Natural killer cell (primary cell): ENCODE measurements at regions not wholly inside any gene's neighbourhood (a gene's known extent, or its start where the extent isn't known, plus 50 kb on each side); places are given as distances from the start of the nearest gene placed in this dataset.

Experiments
- ATAC-seq, 3 donors: fragments of 150-1000 bp in 2 of 3; fragments of 200-7000 bp in 1 of 3; cut with Tn5 transposase; 1 replicate in 1 of 3; 2 replicates in 2 of 3; pipeline ENCODE4 v1.10.0; 2021; ENCODE audit warnings: mild to moderate bottlenecking in 2 of 3, moderate library complexity in 2 of 3
- DNase-seq, 2 donors: peaks; one replicate each; pipeline versions ENCODE4 v3.0.0 to v3.0.0-alpha.2; 2013 to 2021; ENCODE audit warnings: mixed read lengths in 1 of 2
- H3K27ac ChIP-seq: one replicate; pipeline ENCODE4 v1.5.1; 2013; ENCODE audit warnings: mild to moderate bottlenecking, low read length
- H3K27me3 ChIP-seq: one replicate; pipeline ENCODE4 v1.6.1; 2013; ENCODE audit warnings: low read length; ENCODE audit not compliant: control insufficient read depth, insufficient read depth
- H3K36me3 ChIP-seq: one replicate; pipeline ENCODE4 v1.6.1; 2013; ENCODE audit warnings: low read length; ENCODE audit not compliant: control insufficient read depth, insufficient read depth
- H3K4me1 ChIP-seq: one replicate; pipeline ENCODE4 v1.6.1; 2013; ENCODE audit warnings: low read length; ENCODE audit not compliant: control insufficient read depth, insufficient read depth
- H3K4me3 ChIP-seq: one replicate; pipeline ENCODE4 v1.5.1; 2013; ENCODE audit warnings: low read length
- H3K9me3 ChIP-seq: one replicate; pipeline ENCODE4 v1.6.1; 2013; ENCODE audit warnings: low read length; ENCODE audit not compliant: control insufficient read depth, insufficient read depth
- H3K27ac Mint-ChIP-seq, 2 donors: one replicate each; pipeline ENCODE4 v1.8.0; 2022; ENCODE audit warnings: mild to moderate bottlenecking in 2 of 2, mixed read lengths in 2 of 2, moderate library complexity in 1 of 2
- H3K27me3 Mint-ChIP-seq, 2 donors: one replicate each; pipeline ENCODE4 v1.8.0; 2022; ENCODE audit warnings: low read depth in 2 of 2, mixed read lengths in 2 of 2
- H3K36me3 Mint-ChIP-seq: one replicate; pipeline ENCODE4 v1.8.0; 2022; ENCODE audit warnings: mixed read lengths
- H3K4me1 Mint-ChIP-seq, 2 donors: one replicate each; pipeline ENCODE4 v1.8.0; 2022; ENCODE audit warnings: mixed read lengths in 2 of 2
- H3K4me3 Mint-ChIP-seq: one replicate; pipeline ENCODE4 v1.8.0; 2022; ENCODE audit warnings: mild to moderate bottlenecking, moderate library complexity, mixed read lengths
- H3K9me3 Mint-ChIP-seq, 2 donors: one replicate each; pipeline ENCODE4 v1.8.0; 2022; ENCODE audit warnings: mixed read lengths in 2 of 2
- WGBS: methylation state at CpG from one replicate; pipeline ENCODE4 v1.1.7; 2013; ENCODE audit warnings: missing lambda C conversion rate; ENCODE audit not compliant: insufficient coverage; 5-methylcytosine and 5-hydroxymethylcytosine counted together
- intact Hi-C: fragments of 100-400 bp; cut with micrococcal nuclease; formaldehyde crosslinking; loops from one replicate; pipeline ENCODE4 v1.14.2; 2022
- TF ChIP-seq, protein P1 (sequence below): fragments of 200-600 bp; IDR thresholded peaks from one replicate; pipeline ENCODE4 v1.8.0; 2022; ENCODE audit warnings: antibody characterized with exemption

DNA sequence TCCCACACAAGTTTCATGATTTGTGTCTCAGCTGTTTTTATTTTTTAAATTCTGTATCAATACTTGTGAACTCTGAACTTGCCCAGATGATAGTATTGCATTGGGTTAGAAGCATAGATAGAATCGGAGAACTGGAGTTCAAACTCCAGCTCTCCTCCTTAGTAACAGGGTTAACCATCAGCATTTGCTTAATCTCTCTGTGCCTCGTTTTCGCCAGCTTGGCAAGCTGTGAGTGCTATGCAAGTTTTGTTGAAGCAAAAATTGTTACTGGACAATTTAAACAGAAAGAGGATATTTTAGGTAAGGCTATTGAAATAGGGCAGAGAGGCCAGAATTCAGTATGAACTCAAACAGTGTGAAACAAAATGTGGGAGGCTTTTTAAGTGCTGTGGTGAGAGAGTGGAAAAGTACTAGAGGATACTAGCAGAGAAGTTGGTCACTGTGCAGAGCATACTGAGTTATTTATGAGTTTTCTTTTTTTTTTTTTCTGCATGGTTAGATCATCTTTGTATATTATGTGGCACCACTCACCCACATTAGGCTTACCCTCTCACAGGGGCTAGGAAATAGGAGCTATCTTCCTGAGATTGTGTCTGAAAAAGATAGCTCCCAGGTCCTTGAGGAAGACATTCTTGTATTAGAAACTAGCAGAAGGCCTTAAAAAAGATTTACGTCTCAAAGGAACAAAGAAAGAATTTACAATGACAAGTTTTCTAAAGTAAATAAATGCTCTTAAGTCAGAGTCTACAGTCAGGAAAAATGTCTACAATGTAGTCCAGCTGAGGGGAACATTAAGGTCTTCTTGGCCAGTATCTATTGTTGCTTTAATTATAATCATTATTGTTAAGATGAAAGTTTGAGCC, 1126.6 kb downstream of the FAT4 start:
- DNase-seq (no peak), ATAC-seq (no peak)
- H3K9me3 ChIP-seq = no peaks in the 10 kb centered on the region
- Mint-ChIP-seq H3K9me3 (peaks cover 13 to 22% of the 10 kb centered on the region in 2 donors), H3K4me1 (no peaks in the 10 kb centered on the region), H3K27ac (no peak overlapping the region), H3K36me3 (peaks cover 9% of the 10 kb centered on the region), H3K27me3 (no peaks in the 10 kb centered on the region), H3K4me3 (no peak overlapping the region)
- H3K4me1 ChIP-seq = no peaks in the 10 kb centered on the region
- intact Hi-C loops = no loop called here
- no peaks in the 10 kb centered on the region for H3K27me3 ChIP-seq
- no peak overlapping the region for H3K27ac ChIP-seq
- TF ChIP-seq, protein P1, sequence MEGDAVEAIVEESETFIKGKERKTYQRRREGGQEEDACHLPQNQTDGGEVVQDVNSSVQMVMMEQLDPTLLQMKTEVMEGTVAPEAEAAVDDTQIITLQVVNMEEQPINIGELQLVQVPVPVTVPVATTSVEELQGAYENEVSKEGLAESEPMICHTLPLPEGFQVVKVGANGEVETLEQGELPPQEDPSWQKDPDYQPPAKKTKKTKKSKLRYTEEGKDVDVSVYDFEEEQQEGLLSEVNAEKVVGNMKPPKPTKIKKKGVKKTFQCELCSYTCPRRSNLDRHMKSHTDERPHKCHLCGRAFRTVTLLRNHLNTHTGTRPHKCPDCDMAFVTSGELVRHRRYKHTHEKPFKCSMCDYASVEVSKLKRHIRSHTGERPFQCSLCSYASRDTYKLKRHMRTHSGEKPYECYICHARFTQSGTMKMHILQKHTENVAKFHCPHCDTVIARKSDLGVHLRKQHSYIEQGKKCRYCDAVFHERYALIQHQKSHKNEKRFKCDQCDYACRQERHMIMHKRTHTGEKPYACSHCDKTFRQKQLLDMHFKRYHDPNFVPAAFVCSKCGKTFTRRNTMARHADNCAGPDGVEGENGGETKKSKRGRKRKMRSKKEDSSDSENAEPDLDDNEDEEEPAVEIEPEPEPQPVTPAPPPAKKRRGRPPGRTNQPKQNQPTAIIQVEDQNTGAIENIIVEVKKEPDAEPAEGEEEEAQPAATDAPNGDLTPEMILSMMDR = no peak
- H3K4me3 ChIP-seq = no peak overlapping the region
- no peaks in the 10 kb centered on the region for H3K36me3 ChIP-seq
- 87% methylated on average over 4 of the region's 4 CpGs for WGBS

DNA sequence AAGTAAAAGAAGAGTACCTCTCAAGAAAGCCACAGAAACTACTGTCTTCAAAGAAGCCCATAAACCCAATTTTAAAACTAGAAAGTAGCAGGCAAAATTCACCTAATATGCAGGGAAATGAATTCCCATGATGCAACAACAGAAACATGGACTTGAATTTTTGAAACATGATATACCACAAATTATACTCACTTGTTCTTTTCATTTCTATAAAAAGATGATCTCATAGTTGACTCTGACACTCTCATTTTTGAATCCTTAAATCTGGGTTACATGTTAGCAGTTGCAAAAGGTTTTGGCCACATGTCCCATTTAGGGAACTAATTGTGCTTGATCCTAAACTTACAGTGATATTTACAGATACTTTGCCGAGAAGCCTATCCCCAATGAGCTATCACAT, 1130.8 kb downstream of the FAT4 start:
- no peaks in the 10 kb centered on the region for H3K4me1 ChIP-seq
- no peak overlapping the region for H3K27ac Mint-ChIP-seq
- no peak overlapping the region for H3K4me3 Mint-ChIP-seq
- no peak overlapping the region for H3K4me3 ChIP-seq
- H3K4me1 Mint-ChIP-seq = no peaks in the 10 kb centered on the region
- WGBS = 100% methylated on average over 1 of the region's 1 CpG
- no peaks in the 10 kb centered on the region for H3K9me3 ChIP-seq
- H3K36me3 Mint-ChIP-seq = no peaks in the 10 kb centered on the region
- peaks cover 4 to 17% of the 10 kb centered on the region in 2 donors for H3K9me3 Mint-ChIP-seq
- H3K36me3 ChIP-seq = no peaks in the 10 kb centered on the region
- DNase-seq = no peak
- no peak overlapping the region for H3K27ac ChIP-seq
- intact Hi-C loops = no loop called here
- no peaks in the 10 kb centered on the region for H3K27me3 ChIP-seq
- no peak for ATAC-seq
- H3K27me3 Mint-ChIP-seq = no peaks in the 10 kb centered on the region
- TF ChIP-seq, protein P1 = no peak

DNA sequence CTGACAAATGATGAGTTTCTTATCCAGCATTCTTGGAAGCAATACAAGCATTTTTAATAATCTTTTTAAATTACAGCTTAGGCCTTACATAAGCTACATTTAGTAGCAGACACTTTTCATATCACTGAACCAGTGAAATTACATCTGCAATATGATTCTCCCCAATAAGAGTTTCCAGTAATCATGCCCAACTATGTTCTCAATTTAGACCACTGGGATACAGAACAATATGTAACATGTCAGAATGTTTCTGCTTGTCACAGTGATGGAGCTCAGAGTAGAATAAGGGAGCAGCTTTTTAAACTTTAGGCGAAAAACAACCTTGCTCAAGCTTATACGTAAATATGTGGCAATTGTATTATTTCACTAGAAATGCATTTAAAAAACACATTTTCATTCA, 1132.2 kb downstream of the FAT4 start:
- no peak for ATAC-seq
- H3K27me3 ChIP-seq = no peaks in the 10 kb centered on the region
- Mint-ChIP-seq H3K4me3 (no peak overlapping the region), H3K27ac (no peak overlapping the region), H3K9me3 (peaks cover 4 to 14% of the 10 kb centered on the region in 2 donors), H3K4me1 (no peaks in the 10 kb centered on the region), H3K27me3 (no peaks in the 10 kb centered on the region), H3K36me3 (no peaks in the 10 kb centered on the region)
- intact Hi-C loops = no loop called here
- H3K9me3 ChIP-seq = no peaks in the 10 kb centered on the region
- TF ChIP-seq, protein P1 = no peak
- no peak overlapping the region for H3K27ac ChIP-seq
- no peaks in the 10 kb centered on the region for H3K36me3 ChIP-seq
- no peak overlapping the region for H3K4me3 ChIP-seq
- no peaks in the 10 kb centered on the region for H3K4me1 ChIP-seq
- WGBS = 100% methylated on average over 1 of the region's 2 CpGs
- no peak for DNase-seq
